ENCODE measurements at regions not wholly inside any gene's neighbourhood (a gene's known extent, or its start where the extent isn't known, plus 50 kb on each side); places are given as distances from the start of the nearest gene placed in this dataset.

- 97 to 100% methylated on average over 1 of the region's 1 CpG for WGBS, 2 donors
- TF ChIP-seq EP300 (IDR thresholded peaks at IDR 0.05) (no peak), CTCF (IDR thresholded peaks at IDR 0.05) (no peak), POLR2A (IDR thresholded peaks at IDR 0.05) (no peak)
Measured at GRCh38 chr2:19225931-19226330, 132.5 kb downstream of the OSR1 start.

GRCh38 chr2:19225126-19225525 is 133.3 kb downstream of the OSR1 start:
- no peak for DNase-seq (ENCODE audit: low spot score in 2 of 2)
- Histone ChIP-seq H3K4me3 (no peak overlapping the region), H3K27ac (no peak overlapping the region), H3K4me1 (no peaks in the 10 kb centered on the region), H3K36me3 (no peaks in the 10 kb centered on the region), H3K27me3 (no peaks in the 10 kb centered on the region), H3K9me3 (no peaks in the 10 kb centered on the region)
- TF ChIP-seq POLR2A (IDR thresholded peaks at IDR 0.05) (no peak), EP300 (IDR thresholded peaks at IDR 0.05) (no peak), CTCF (IDR thresholded peaks at IDR 0.05) (no peak)

More at GRCh38 chr2:19225931-19226330, 132.5 kb downstream of the OSR1 start:
- Histone ChIP-seq H3K36me3 (no peaks in the 10 kb centered on the region), H3K9me3 (no peaks in the 10 kb centered on the region), H3K27ac (no peak overlapping the region), H3K4me1 (no peaks in the 10 kb centered on the region), H3K4me3 (no peak overlapping the region), H3K27me3 (no peaks in the 10 kb centered on the region)
- no peak for DNase-seq (ENCODE audit: low spot score in 2 of 2)

- 78 to 85% methylated on average over 1 of the region's 1 CpG for whole genome bisulfite sequencing, 2 donors
Measured at GRCh38 chr2:19224486-19224885, 133.9 kb downstream of the OSR1 start.

GRCh38 chr2:19224011-19224410 is 134.4 kb downstream of the OSR1 start:
- WGBS, 2 donors, result 69 to 71% methylated on average over 5 of the region's 5 CpGs
- Histone ChIP-seq H3K36me3 (no peaks in the 10 kb centered on the region), H3K9me3 (no peaks in the 10 kb centered on the region), H3K27me3 (no peaks in the 10 kb centered on the region), H3K4me3 (no peak overlapping the region), H3K4me1 (no peaks in the 10 kb centered on the region), H3K27ac (no peak overlapping the region)
- DNase-seq (ENCODE audit: low spot score in 2 of 2), result no peak
- no peak for TF ChIP-seq POLR2A (IDR thresholded peaks at IDR 0.05)
- no peak for TF ChIP-seq EP300 (IDR thresholded peaks at IDR 0.05)
- TF ChIP-seq CTCF (IDR thresholded peaks at IDR 0.05), result no peak

More at GRCh38 chr2:19224486-19224885, 133.9 kb downstream of the OSR1 start:
- H3K9me3 ChIP-seq, result no peaks in the 10 kb centered on the region
- DNase-seq (ENCODE audit: low spot score in 2 of 2), result no peak
- H3K4me1 ChIP-seq, result no peaks in the 10 kb centered on the region
- H3K4me3 ChIP-seq, result no peak overlapping the region
- no peaks in the 10 kb centered on the region for H3K27me3 ChIP-seq
- no peaks in the 10 kb centered on the region for H3K36me3 ChIP-seq
- H3K27ac ChIP-seq, result no peak overlapping the region
- TF ChIP-seq POLR2A (IDR thresholded peaks at IDR 0.05), result no peak

GRCh38 chr2:19219060-19219459 is 139.4 kb downstream of the OSR1 start:
- no peak overlapping the region for H3K27ac ChIP-seq
- no peaks in the 10 kb centered on the region for H3K4me1 ChIP-seq
- H3K4me3 ChIP-seq, result no peak overlapping the region
- H3K36me3 ChIP-seq, result no peaks in the 10 kb centered on the region
- DNase-seq (ENCODE audit: low spot score in 2 of 2), result no peak
- H3K9me3 ChIP-seq, result no peaks in the 10 kb centered on the region
- H3K27me3 ChIP-seq, result no peaks in the 10 kb centered on the region
- WGBS, 2 donors, result 91 to 93% methylated on average over 2 of the region's 2 CpGs
- no peak for TF ChIP-seq CTCF (IDR thresholded peaks at IDR 0.05)
- TF ChIP-seq EP300 (IDR thresholded peaks at IDR 0.05), result no peak
- no peak for TF ChIP-seq POLR2A (IDR thresholded peaks at IDR 0.05)

GRCh38 chr2:19218166-19218565 is 140.3 kb downstream of the OSR1 start:
- no peak overlapping the region for H3K27ac ChIP-seq
- H3K9me3 ChIP-seq, result no peaks in the 10 kb centered on the region
- no peak for TF ChIP-seq CTCF (IDR thresholded peaks at IDR 0.05)
- TF ChIP-seq POLR2A (IDR thresholded peaks at IDR 0.05), result no peak
- TF ChIP-seq EP300 (IDR thresholded peaks at IDR 0.05), result no peak
- H3K27me3 ChIP-seq, result no peaks in the 10 kb centered on the region
- WGBS, 2 donors, result 80 to 90% methylated on average over 2 of the region's 2 CpGs
- no peaks in the 10 kb centered on the region for H3K36me3 ChIP-seq
- DNase-seq (ENCODE audit: low spot score in 2 of 2), result no peak
- no peak overlapping the region for H3K4me3 ChIP-seq
- H3K4me1 ChIP-seq, result no peaks in the 10 kb centered on the region
